ENCODE measurements at regions not wholly inside any gene's neighbourhood (a gene's known extent, or its start where the extent isn't known, plus 50 kb on each side); places are given as distances from the start of the nearest gene placed in this dataset.
"Not testable (repeated sequence)": the region's sequence is repeated elsewhere in the genome, so short reads cannot be mapped to it uniquely, and the experiment has no call there.

GRCh38 chr3:13747627-13748026 is 132.2 kb downstream of the WNT7A start:
- Histone ChIP-seq H3K36me3 (ENCODE audit: control insufficient read depth in 4 of 4, insufficient read depth in 4 of 4, low read length in 4 of 4) (no peaks in the 10 kb centered on the region), H3K27ac (ENCODE audit: low read depth in 1 of 2, low read length in 1 of 2) (no peak overlapping the region), H3K9me3 (ENCODE audit: control insufficient read depth in 4 of 4, insufficient read depth in 3 of 4, low read length in 3 of 4) (peaks cover 0 to 4% (median 2%) of the 10 kb centered on the region in 4 donors), H3K27me3 (ENCODE audit: control insufficient read depth in 3 of 3, insufficient read depth in 3 of 3, low read length in 2 of 3) (no peaks in the 10 kb centered on the region), H3K4me1 (ENCODE audit: control insufficient read depth in 5 of 5, insufficient read depth in 5 of 5, low read length in 5 of 5) (peaks cover 0 to 9% (median 0%) of the 10 kb centered on the region in 5 donors), H3K9ac (ENCODE audit: insufficient read depth in 1 of 2, low read length in 2 of 2) (no peak overlapping the region), H3K4me3 (no peak overlapping the region)
- DNase-seq (no peak), ATAC-seq (ENCODE audit: insufficient read depth, low FRiP score) (no peak)
- WGBS, 2 donors = 93 to 96% methylated on average over 5 of the region's 5 CpGs
- no peak for TF ChIP-seq CTCF (IDR thresholded peaks at IDR 0.05; ENCODE audit: control extremely low read depth, extremely low read depth)

- H3K4me1 ChIP-seq (ENCODE audit: control insufficient read depth in 5 of 5, insufficient read depth in 5 of 5, low read length in 5 of 5) = peaks cover 0 to 9% (median 0%) of the 10 kb centered on the region in 5 donors
- H3K36me3 ChIP-seq (ENCODE audit: control insufficient read depth in 4 of 4, insufficient read depth in 4 of 4, low read length in 4 of 4) = no peaks in the 10 kb centered on the region
- no peak overlapping the region for H3K9ac ChIP-seq (ENCODE audit: insufficient read depth in 1 of 2, low read length in 2 of 2)
- no peak for TF ChIP-seq CTCF (IDR thresholded peaks at IDR 0.05; ENCODE audit: control extremely low read depth, extremely low read depth)
- H3K9me3 ChIP-seq (ENCODE audit: control insufficient read depth in 4 of 4, insufficient read depth in 3 of 4, low read length in 3 of 4) = peaks cover 0 to 6% (median 3%) of the 10 kb centered on the region in 4 donors
- ATAC-seq (ENCODE audit: insufficient read depth, low FRiP score) (no peak), DNase-seq (no peak)
- no peaks in the 10 kb centered on the region for H3K27me3 ChIP-seq (ENCODE audit: control insufficient read depth in 3 of 3, insufficient read depth in 3 of 3, low read length in 2 of 3)
- H3K27ac ChIP-seq (ENCODE audit: low read depth in 1 of 2, low read length in 1 of 2) = no peak overlapping the region
- no peak overlapping the region for H3K4me3 ChIP-seq
- 28 to 38% methylated on average over 7 of the region's 7 CpGs for WGBS, 2 donors
These were observed 133.5 kb downstream of the WNT7A start for GRCh38 chr3:13746385-13746784.

GRCh38 chr3:13745636-13746035 is 134.2 kb downstream of the WNT7A start:
- ATAC-seq (ENCODE audit: insufficient read depth, low FRiP score) (no peak), DNase-seq (peak in 1 of 3 donors; percentile 4)
- Histone ChIP-seq H3K9me3 (ENCODE audit: control insufficient read depth in 4 of 4, insufficient read depth in 3 of 4, low read length in 3 of 4) (peaks cover 0 to 10% (median 3%) of the 10 kb centered on the region in 4 donors), H3K36me3 (ENCODE audit: control insufficient read depth in 4 of 4, insufficient read depth in 4 of 4, low read length in 4 of 4) (no peaks in the 10 kb centered on the region), H3K27ac (ENCODE audit: low read depth in 1 of 2, low read length in 1 of 2) (no peak overlapping the region), H3K9ac (ENCODE audit: insufficient read depth in 1 of 2, low read length in 2 of 2) (no peak overlapping the region), H3K4me1 (ENCODE audit: control insufficient read depth in 5 of 5, insufficient read depth in 5 of 5, low read length in 5 of 5) (peaks cover 0 to 9% (median 0%) of the 10 kb centered on the region in 5 donors), H3K27me3 (ENCODE audit: control insufficient read depth in 3 of 3, insufficient read depth in 3 of 3, low read length in 2 of 3) (peaks cover 0 to 2% (median 0%) of the 10 kb centered on the region in 3 donors), H3K4me3 (no peak overlapping the region)
- WGBS, 2 donors = 35 to 47% methylated on average over 9 of the region's 9 CpGs
- no peak for TF ChIP-seq CTCF (IDR thresholded peaks at IDR 0.05; ENCODE audit: control extremely low read depth, extremely low read depth)

GRCh38 chr3:13740795-13741194 is 139.1 kb downstream of the WNT7A start:
- no peak for TF ChIP-seq CTCF (IDR thresholded peaks at IDR 0.05; ENCODE audit: control extremely low read depth, extremely low read depth)
- Histone ChIP-seq H3K9ac (ENCODE audit: insufficient read depth in 1 of 2, low read length in 2 of 2) (no peak overlapping the region), H3K27me3 (ENCODE audit: control insufficient read depth in 3 of 3, insufficient read depth in 3 of 3, low read length in 2 of 3) (peaks cover 0 to 2% (median 0%) of the 10 kb centered on the region in 3 donors), H3K4me3 (no peak overlapping the region), H3K27ac (ENCODE audit: low read depth in 1 of 2, low read length in 1 of 2) (no peak overlapping the region), H3K36me3 (ENCODE audit: control insufficient read depth in 4 of 4, insufficient read depth in 4 of 4, low read length in 4 of 4) (no peaks in the 10 kb centered on the region), H3K9me3 (ENCODE audit: control insufficient read depth in 4 of 4, insufficient read depth in 3 of 4, low read length in 3 of 4) (peaks cover 0 to 13% (median 8%) of the 10 kb centered on the region in 4 donors), H3K4me1 (ENCODE audit: control insufficient read depth in 5 of 5, insufficient read depth in 5 of 5, low read length in 5 of 5) (peaks cover 0 to 1% (median 0%) of the 10 kb centered on the region in 5 donors)
- DNase-seq = no peak
- 87 to 95% methylated on average over 4 of the region's 4 CpGs for WGBS, 2 donors
- no peak for ATAC-seq (ENCODE audit: insufficient read depth, low FRiP score)

GRCh38 chr3:13733726-13734125 is 146.1 kb downstream of the WNT7A start:
- H3K27me3 ChIP-seq (ENCODE audit: control insufficient read depth in 3 of 3, insufficient read depth in 3 of 3, low read length in 2 of 3); H3K36me3 ChIP-seq (ENCODE audit: control insufficient read depth in 4 of 4, insufficient read depth in 4 of 4, low read length in 4 of 4); DNase-seq; H3K27ac ChIP-seq (ENCODE audit: low read depth in 1 of 2, low read length in 1 of 2); ATAC-seq (ENCODE audit: insufficient read depth, low FRiP score); H3K9ac ChIP-seq (ENCODE audit: insufficient read depth in 1 of 2, low read length in 2 of 2); H3K9me3 ChIP-seq (ENCODE audit: control insufficient read depth in 4 of 4, insufficient read depth in 3 of 4, low read length in 3 of 4); H3K4me3 ChIP-seq; H3K4me1 ChIP-seq (ENCODE audit: control insufficient read depth in 5 of 5, insufficient read depth in 5 of 5, low read length in 5 of 5): not testable (repeated sequence)
- WGBS, 2 donors = 88 to 89% methylated on average over 1 of the region's 1 CpG
